Activated naive CD8-positive, alpha-beta T cell treated with anti-CD3 and anti-CD28 coated beads, Interleukin-2, amount 50 U/mL, for 24 hours (primary cell): ENCODE measurements at regions not wholly inside any gene's neighbourhood (a gene's known extent, or its start where the extent isn't known, plus 50 kb on each side); places are given as distances from the start of the nearest gene placed in this dataset.

Source experiments
- ATAC-seq: fragments of 150-1000 bp; cut with Tn5 transposase; one replicate; pipeline ENCODE4 v1.10.0; 2021
- DNase-seq: peaks from one replicate; pipeline ENCODE4 v3.0.0; 2021
- H3K27ac Mint-ChIP-seq: one replicate; pipeline ENCODE4 v1.8.0; 2021; ENCODE audit warnings: mild to moderate bottlenecking, mixed read lengths
- H3K27me3 Mint-ChIP-seq: one replicate; pipeline ENCODE4 v1.8.0; 2021; ENCODE audit warnings: mixed read lengths
- H3K36me3 Mint-ChIP-seq: one replicate; pipeline ENCODE4 v1.8.0; 2021; ENCODE audit warnings: low read depth, mixed read lengths
- H3K4me1 Mint-ChIP-seq: one replicate; pipeline ENCODE4 v1.8.0; 2021; ENCODE audit warnings: mixed read lengths
- H3K4me3 Mint-ChIP-seq: one replicate; pipeline ENCODE4 v1.8.0; 2021; ENCODE audit warnings: mild to moderate bottlenecking, moderate library complexity, mixed read lengths
- H3K9me3 Mint-ChIP-seq: one replicate; pipeline ENCODE4 v1.8.0; 2021; ENCODE audit warnings: mixed read lengths

DNA sequence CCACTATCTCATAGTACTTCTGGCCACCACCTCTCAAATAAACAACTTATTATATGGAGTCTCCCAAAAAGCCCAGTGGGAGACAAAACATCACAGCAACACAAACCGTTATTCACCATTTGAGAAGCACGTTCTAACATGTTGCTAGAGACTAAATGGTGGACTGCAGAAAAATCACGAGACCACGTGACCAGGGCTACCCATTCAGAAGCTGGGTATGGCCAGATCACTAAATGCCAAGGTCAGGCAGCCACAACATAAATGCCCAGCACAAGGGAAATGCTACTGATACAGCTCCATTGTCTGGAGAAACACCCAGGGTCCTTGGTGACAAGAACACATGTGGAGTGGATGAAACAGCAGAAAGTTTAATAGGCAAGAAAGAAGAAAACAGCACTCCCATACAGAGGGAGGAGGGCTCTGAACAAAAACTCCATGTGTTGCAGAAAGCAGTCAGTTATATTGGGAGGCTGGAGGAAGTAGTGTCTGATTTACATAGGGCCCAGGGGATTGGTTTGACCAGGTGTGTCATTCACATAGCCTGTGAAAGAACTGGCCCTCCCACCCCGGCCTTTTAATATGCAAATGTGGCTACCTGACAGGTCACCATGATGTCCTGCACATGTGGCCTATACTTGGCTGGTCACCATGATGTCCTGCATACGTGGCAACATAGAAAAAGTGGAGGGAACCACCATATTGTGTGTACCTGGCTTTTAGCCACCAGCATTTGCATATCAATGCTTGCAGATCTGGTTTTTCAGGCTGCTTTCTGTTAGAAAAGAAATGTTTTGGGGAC lies 97.2 kb downstream of the TRIM36 start:
- H3K36me3 Mint-ChIP-seq = no peaks in the 10 kb centered on the region
- H3K9me3 Mint-ChIP-seq = peaks cover 6% of the 10 kb centered on the region
- H3K4me1 Mint-ChIP-seq = peaks cover 18% of the 10 kb centered on the region
- H3K4me3 Mint-ChIP-seq = no peak overlapping the region
- H3K27me3 Mint-ChIP-seq = peaks cover 32% of the 10 kb centered on the region
- H3K27ac Mint-ChIP-seq = no peak overlapping the region
- DNase-seq = no peak
- no peak for ATAC-seq

DNA sequence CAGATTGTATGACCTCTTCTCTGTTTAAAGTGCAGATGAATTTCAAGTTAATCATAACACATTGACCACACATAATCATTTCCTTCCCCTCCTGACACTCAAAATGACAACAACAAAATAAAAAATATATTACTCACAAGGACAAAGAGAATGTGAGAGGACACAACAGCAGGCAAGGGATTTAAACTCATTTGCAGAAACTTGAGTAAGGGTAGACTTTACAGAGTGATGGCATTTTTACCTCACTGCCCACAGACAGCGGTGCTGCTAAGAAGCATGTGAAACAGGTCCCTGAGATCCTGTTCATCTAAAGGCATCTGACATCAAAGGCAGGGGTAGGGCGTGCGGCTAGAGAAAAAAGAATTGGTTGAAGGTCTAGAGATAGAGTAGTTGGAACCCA lies 99.0 kb downstream of the TRIM36 start:
- ATAC-seq (no peak), DNase-seq (no peak)
- H3K27ac Mint-ChIP-seq = no peak overlapping the region
- peaks cover 6% of the 10 kb centered on the region for H3K9me3 Mint-ChIP-seq
- peaks cover 30% of the 10 kb centered on the region for H3K27me3 Mint-ChIP-seq
- H3K4me3 Mint-ChIP-seq = no peak overlapping the region
- peaks cover 18% of the 10 kb centered on the region for H3K4me1 Mint-ChIP-seq
- H3K36me3 Mint-ChIP-seq = no peaks in the 10 kb centered on the region

DNA sequence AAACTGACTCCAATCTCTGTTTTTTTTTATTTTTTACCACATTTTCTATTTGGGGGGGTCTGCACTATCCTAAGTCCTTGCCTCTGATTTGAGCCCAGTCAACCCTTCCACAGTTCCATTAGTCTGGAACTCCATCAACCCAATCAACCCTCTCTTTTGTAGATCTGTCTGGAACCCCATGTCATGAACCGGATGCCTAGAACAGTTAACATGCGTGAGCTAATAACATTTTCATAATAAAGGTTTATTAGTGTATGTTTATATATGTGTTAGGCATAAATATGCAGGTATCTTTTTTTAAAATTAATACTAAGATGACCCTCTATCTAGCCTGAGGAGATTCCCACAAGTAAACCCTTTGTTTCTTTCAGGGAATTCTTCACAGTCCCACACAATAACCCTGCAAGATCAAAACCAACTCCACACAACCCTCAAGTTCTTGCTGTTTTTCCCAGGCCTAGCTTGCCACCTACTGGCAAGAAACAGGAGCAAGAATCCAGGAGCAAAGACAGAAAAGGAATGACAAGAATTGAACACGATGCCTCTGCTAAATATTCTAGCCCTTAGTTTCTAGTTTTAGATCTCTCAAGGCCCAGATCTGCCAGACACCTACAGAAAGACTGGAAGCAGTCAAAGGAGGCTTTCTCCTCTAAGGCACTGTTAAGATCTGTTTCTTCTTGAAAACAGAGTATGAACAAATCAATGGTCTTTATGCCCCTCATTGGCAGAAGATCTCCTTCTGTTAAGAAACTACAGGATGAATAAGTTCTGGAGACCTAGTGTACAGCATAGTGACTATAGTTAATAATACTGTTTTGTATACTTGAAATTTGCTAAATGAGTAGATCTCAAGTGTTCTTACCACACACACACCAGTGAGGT lies 100.4 kb downstream of the TRIM36 start:
- Mint-ChIP-seq H3K27me3 (peaks cover 27% of the 10 kb centered on the region), H3K27ac (no peak overlapping the region), H3K36me3 (no peaks in the 10 kb centered on the region), H3K9me3 (peaks cover 6% of the 10 kb centered on the region), H3K4me3 (no peak overlapping the region), H3K4me1 (peaks cover 18% of the 10 kb centered on the region)
- peak; percentile 31 for ATAC-seq
- DNase-seq = no peak

DNA sequence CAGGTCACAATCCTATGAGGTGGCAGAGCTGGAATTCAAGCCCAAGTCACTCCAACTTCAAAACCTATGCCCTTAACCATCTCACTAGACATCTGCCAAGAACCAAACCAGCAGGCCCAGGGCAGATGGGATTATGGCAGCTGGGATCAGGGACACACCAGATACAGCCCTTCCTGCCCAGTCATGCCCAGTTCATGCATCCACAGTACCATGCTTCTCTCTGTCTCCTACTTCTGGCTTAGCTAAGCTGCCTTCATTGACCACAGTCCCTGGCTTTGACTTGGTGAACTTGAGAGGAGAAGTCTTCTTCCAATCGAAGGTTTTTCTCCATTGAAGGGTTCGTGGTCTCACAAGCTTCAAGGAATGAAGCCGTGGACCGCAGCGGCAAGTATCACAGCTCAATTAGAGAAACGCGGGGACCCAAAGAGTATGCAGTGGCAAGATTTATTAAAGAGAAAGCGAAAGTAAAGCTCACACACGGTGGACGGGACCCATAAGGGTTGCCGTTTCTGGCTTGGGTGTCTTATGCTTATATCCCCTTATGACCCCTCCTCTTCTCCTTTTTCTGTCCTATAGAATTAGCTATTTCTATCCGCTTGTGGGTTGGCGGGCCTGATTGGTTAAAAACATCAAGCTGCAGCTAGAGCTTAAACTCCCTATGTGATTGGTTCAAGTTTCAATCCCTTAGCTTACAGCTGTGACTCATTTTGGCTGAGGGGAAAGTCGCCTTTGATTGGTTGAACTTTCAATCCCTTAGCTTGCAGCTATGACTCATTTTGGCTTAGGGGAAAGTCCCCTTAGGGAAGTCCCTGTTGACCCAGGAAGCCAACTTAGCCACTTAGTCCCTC lies 101.2 kb downstream of the TRIM36 start:
- ATAC-seq (peak; percentile 76), DNase-seq (peak; percentile 21)
- Mint-ChIP-seq H3K4me3 (peak overlapping the region; percentile 21), H3K4me1 (peaks cover 18% of the 10 kb centered on the region), H3K9me3 (peaks cover 6% of the 10 kb centered on the region), H3K36me3 (no peaks in the 10 kb centered on the region), H3K27me3 (peaks cover 27% of the 10 kb centered on the region), H3K27ac (no peak overlapping the region)

DNA sequence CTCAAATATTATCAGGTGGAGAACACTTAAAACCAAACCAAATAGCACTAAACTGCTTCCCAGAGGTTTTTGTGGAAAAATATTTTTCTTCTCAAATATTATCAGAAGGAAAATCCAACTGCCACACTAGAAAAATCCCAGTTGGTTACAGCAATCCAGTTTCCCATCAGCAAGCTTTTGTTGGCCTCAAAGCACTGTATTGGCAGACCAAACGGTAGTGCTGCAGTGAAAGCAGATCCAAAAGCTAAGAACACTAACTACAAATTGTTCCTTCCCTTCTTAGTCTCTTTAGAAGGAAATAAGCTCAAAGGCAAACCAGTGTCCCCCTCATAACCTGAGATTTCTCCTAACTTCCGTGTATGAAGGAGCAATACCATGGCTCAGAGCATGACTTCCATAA lies 105.3 kb downstream of the TRIM36 start:
- peaks cover 11% of the 10 kb centered on the region for H3K4me1 Mint-ChIP-seq
- H3K36me3 Mint-ChIP-seq = no peaks in the 10 kb centered on the region
- DNase-seq = no peak
- H3K9me3 Mint-ChIP-seq = peaks cover 6% of the 10 kb centered on the region
- no peak overlapping the region for H3K27ac Mint-ChIP-seq
- H3K27me3 Mint-ChIP-seq = peaks cover 6% of the 10 kb centered on the region
- ATAC-seq = no peak
- H3K4me3 Mint-ChIP-seq = no peak overlapping the region

DNA sequence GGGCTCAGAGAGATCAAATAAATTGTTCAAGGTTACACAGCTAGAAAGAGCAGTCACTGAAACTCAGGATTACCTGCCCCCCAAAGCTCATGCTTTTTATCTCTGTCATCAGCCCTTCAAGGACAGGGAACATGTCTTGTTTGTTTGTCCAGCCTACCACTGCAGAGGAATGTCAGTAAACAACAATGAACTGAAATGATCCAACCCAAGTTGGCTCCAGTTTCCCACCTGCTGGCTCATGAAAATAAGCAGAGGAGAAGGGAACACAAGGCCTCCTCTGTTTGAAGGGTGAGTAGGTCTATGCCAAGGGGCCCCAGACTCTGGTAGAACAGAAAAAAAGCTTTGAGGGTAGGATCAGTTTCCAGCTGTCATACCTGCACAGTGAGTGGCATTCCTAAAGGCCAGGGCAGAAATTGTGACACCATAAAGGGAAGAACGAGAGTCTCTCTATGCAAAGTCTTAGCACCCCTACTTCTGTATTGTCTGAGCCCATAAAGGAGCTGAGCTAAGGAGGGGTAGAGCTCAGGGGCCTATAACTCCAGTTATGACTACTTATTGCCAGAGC lies 115.2 kb downstream of the TRIM36 start:
- H3K4me1 Mint-ChIP-seq = no peaks in the 10 kb centered on the region
- no peak for ATAC-seq
- no peak overlapping the region for H3K4me3 Mint-ChIP-seq
- H3K27ac Mint-ChIP-seq = no peak overlapping the region
- DNase-seq = no peak
- H3K9me3 Mint-ChIP-seq = no peaks in the 10 kb centered on the region
- H3K36me3 Mint-ChIP-seq = no peaks in the 10 kb centered on the region
- peaks cover 3% of the 10 kb centered on the region for H3K27me3 Mint-ChIP-seq

DNA sequence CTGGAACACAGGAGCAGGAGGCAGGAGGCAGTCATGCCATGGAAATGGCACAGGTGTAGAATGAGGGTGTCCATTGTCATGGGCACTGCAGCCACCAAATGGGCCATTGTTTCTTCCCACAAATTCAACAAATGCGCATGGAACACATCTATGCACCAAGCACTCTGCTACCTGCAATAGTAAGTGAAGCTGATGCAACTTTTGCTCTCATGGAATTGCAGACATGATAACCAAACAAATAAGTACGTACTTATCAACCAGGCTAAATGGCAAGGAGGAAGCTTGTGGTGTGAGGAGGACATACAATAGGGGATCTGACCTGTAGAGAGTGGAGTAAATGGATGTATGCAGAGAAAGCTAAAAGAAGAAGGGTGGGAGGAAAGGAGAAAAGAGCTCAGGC lies 116.8 kb downstream of the TRIM36 start:
- no peaks in the 10 kb centered on the region for H3K4me1 Mint-ChIP-seq
- ATAC-seq = no peak
- no peak overlapping the region for H3K4me3 Mint-ChIP-seq
- H3K9me3 Mint-ChIP-seq = no peaks in the 10 kb centered on the region
- H3K36me3 Mint-ChIP-seq = no peaks in the 10 kb centered on the region
- H3K27ac Mint-ChIP-seq = no peak overlapping the region
- peaks cover 8% of the 10 kb centered on the region for H3K27me3 Mint-ChIP-seq
- no peak for DNase-seq

DNA sequence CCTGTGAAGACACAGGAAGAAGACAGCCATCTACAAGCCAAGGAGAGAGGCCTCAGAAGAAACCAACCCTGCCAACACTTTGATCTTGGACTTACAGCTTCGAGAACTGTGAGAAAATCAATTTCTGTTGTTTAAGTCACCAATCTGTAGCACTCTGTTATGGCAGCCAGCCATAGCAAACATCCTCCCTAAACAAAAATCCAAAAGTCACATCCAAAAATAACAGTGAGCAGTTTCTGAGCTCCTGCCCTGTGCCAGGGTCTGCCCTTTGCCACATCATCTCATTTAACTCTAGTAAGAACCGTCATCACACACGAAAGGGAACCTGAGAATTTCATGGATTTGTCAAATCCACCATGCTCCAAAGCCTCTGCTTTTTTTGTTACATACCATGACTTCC lies 118.8 kb downstream of the TRIM36 start:
- Mint-ChIP-seq H3K27ac (no peak overlapping the region), H3K27me3 (peaks cover 6% of the 10 kb centered on the region), H3K9me3 (no peaks in the 10 kb centered on the region), H3K4me3 (no peak overlapping the region), H3K36me3 (no peaks in the 10 kb centered on the region), H3K4me1 (no peaks in the 10 kb centered on the region)
- ATAC-seq = no peak
- no peak for DNase-seq

DNA sequence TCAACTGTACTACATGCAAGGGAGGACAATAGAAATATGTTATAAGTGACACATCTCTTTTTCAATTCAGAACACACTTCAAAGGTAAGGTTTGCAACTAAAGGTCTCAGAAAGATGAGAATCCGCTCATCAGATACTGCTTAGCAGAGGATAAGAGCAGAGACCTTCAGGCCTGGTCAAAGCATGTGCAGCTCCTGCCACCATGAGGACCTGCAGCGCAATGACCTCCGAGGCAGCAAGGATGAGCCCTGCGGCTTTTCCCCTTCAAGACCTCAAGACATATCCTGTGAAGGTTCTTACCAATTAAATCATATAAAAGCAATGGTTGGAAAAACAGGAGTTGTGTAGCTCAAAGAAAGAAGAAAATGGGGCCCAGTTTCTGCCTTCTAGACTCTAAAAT lies 135.8 kb downstream of the TRIM36 start:
- Mint-ChIP-seq H3K4me3 (no peak overlapping the region), H3K9me3 (no peaks in the 10 kb centered on the region), H3K36me3 (no peaks in the 10 kb centered on the region), H3K27me3 (no peaks in the 10 kb centered on the region), H3K4me1 (no peaks in the 10 kb centered on the region), H3K27ac (no peak overlapping the region)
- DNase-seq = no peak
- no peak for ATAC-seq

DNA sequence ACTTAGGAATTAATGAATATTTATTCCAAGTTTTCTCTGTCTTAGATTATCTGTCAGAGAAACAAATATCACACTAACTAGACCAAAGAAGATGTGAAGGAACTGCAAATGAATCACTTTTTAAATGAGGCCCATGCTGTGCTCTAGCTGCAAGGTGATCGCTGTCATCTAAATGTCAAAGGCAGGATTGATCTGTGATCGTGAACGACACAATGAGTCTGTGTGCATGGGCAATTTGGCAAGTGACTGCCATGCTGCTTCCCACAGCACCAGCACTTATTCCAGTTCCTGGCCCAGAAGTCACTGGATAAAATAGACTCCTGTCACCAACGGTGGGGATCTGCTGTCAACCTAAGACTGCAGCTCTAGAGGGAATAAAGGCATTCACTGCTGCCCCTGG lies 141.2 kb downstream of the TRIM36 start:
- DNase-seq (no peak), ATAC-seq (no peak)
- H3K36me3 Mint-ChIP-seq = no peaks in the 10 kb centered on the region
- no peak overlapping the region for H3K27ac Mint-ChIP-seq
- H3K4me1 Mint-ChIP-seq = no peaks in the 10 kb centered on the region
- H3K4me3 Mint-ChIP-seq = no peak overlapping the region
- H3K27me3 Mint-ChIP-seq = no peaks in the 10 kb centered on the region
- H3K9me3 Mint-ChIP-seq = no peaks in the 10 kb centered on the region

DNA sequence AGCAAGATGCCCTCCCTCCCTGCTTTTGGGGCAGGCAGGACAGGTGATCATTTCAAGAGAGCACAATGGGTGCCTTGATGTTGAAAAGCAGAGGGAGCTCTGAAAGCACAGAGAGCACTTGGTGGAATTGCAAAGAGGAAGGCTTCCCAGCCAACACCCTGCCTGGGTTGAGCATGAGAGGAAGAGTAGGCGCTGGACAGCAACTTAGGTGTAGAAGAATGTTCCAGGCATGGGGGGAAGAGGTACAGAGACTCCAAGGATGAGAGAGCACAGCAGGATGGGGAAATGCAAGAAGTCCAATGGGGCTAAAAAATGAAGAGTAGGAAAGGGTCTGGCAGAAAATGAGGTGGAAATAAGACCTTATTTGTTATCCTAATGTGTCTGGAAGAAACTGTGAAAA lies 144.8 kb downstream of the TRIM36 start:
- Mint-ChIP-seq H3K27me3 (no peaks in the 10 kb centered on the region), H3K36me3 (no peaks in the 10 kb centered on the region), H3K9me3 (no peaks in the 10 kb centered on the region), H3K27ac (peak overlapping the region; percentile 4), H3K4me1 (no peaks in the 10 kb centered on the region), H3K4me3 (no peak overlapping the region)
- DNase-seq = no peak
- ATAC-seq = no peak

DNA sequence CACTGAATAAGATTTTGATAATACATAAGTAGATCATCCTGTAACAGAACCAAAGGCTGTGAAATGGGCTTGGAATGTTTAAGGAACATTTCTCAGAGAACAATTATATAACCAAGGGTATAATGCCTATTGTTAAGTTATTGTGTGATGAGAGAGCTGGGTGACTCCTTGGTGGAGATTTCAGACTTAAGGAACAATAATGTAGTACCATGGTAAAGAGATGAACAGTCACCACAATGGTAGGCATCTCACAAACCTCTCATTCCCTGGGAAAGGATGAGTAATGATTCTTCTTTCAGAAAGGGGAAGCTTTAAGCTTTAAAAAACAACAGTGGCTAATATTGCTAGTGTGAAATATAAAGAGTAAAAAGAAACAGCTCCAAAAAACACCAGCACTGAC lies 147.4 kb downstream of the TRIM36 start:
- H3K27ac Mint-ChIP-seq = no peak overlapping the region
- no peaks in the 10 kb centered on the region for H3K4me1 Mint-ChIP-seq
- H3K4me3 Mint-ChIP-seq = no peak overlapping the region
- no peak for DNase-seq
- H3K9me3 Mint-ChIP-seq = no peaks in the 10 kb centered on the region
- no peak for ATAC-seq
- H3K27me3 Mint-ChIP-seq = no peaks in the 10 kb centered on the region
- H3K36me3 Mint-ChIP-seq = no peaks in the 10 kb centered on the region

DNA sequence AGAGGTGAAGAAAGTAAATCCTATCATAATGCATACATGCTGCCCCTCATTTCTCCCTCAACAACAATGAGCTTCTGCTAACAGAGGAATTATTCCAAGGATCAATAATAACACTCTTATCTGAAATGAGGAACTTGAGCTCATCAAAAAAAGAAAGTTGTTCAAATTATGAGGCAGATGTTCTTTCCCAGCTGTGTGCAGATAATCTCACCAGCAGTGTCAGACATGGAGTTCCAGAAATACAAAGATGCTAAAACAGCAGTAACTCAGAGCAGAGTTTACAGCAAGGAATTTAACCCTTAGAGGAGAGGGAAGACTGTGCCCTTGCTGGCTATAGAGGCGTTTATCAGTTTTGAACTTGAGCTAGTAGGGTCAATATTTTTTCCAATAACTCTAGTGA lies 153.1 kb downstream of the TRIM36 start:
- Mint-ChIP-seq H3K4me1 (no peaks in the 10 kb centered on the region), H3K27ac (no peak overlapping the region)
- no peak for ATAC-seq

DNA sequence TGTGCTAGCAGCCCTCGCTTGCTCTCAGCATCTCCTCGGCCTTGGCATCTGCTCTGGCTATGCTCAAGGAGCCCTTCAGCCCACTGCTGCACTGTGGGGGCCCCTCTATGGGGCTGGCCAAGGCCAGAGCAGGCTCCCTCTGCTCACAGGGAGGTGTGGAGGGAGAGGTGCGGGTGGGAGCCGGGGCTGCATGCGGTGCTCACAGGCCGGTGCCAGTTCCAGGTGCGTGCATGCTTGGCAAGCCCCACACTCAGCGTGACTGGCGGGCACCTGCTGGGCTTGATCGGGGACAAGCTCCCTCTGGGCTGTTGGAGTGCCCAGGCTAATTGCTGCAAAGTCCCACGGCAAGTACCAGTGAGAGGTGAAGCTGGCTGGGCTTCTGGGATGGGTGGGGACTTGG lies 170.5 kb downstream of the TRIM36 start:
- Mint-ChIP-seq H3K36me3 (no peaks in the 10 kb centered on the region), H3K27me3 (no peaks in the 10 kb centered on the region), H3K27ac (no peak overlapping the region), H3K9me3 (peaks cover 3% of the 10 kb centered on the region), H3K4me1 (no peaks in the 10 kb centered on the region), H3K4me3 (no peak overlapping the region)
- no peak for DNase-seq
- ATAC-seq = no peak

More for the DNA sequence above, 153.1 kb downstream of the TRIM36 start:
- Mint-ChIP-seq H3K4me3 (no peak overlapping the region), H3K9me3 (peaks cover 13% of the 10 kb centered on the region), H3K36me3 (no peaks in the 10 kb centered on the region), H3K27me3 (no peaks in the 10 kb centered on the region)
- no peak for DNase-seq
